GM18511 (cell line): ENCODE measurements at regions not wholly inside any gene's neighbourhood (a gene's known extent, or its start where the extent isn't known, plus 50 kb on each side); places are given as distances from the start of the nearest gene placed in this dataset.
"Not testable (repeated sequence)": the region's sequence is repeated elsewhere in the genome, so short reads cannot be mapped to it uniquely, and the experiment has no call there.

Experiments
- ATAC-seq: cut with Tn5 transposase; IDR thresholded peaks from one replicate; pipeline ENCODE4 v1.9.1; 2021; ENCODE audit warnings: mild to moderate bottlenecking, moderate library complexity; ENCODE audit not compliant: unreplicated experiment

DNA sequence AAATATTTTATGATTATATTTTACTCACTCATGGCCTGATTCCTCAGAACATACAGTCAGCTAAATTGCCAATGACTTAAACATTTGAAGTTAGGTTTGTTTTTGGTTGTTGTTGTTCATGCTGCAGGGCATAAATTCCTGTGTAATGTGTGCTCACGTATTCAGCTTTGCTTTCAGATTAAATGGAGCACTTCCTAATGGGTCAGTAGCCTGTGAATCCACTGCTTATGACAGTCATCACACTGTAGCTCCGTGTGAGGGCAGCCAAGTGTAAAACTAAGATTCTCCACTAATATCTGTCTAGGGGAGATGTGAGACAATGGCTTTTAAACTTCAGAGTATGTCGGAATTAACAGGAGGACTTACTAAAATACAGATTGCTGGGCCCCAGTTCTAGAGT is 955.8 kb downstream of the SPATA31A7 start:
- ATAC-seq: not testable (repeated sequence)
